Astrocyte of the hippocampus (primary cell): ENCODE measurements at regions not wholly inside any gene's neighbourhood (a gene's known extent, or its start where the extent isn't known, plus 50 kb on each side); places are given as distances from the start of the nearest gene placed in this dataset.
"Not testable (repeated sequence)": the region's sequence is repeated elsewhere in the genome, so short reads cannot be mapped to it uniquely, and the experiment has no call there.

Source experiments
- DNase-seq: peaks from one replicate; pipeline ENCODE4 v3.0.0; 2011; ENCODE audit warnings: low read depth, low spot score

DNA sequence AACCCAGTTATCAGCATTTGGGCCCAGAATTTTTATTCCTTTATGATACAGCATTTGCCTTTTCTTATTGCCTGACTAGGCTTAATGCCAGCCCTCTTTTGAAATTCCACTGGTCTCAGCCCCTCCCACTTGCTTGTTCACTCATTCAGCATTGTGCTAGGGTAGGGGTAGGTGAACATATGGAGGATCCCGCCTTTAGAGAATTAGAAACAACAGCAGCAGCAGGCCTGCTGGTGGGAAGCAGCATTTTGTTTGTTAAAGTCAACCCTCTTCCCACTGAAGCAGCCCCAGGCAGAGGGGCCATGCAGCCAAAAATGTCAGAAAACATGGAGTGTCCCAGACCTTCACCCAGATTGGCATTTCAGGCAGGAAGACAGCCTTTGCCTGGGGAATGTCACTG lies 1355.2 kb downstream of the CDH8 start:
- DNase-seq = no peak

DNA sequence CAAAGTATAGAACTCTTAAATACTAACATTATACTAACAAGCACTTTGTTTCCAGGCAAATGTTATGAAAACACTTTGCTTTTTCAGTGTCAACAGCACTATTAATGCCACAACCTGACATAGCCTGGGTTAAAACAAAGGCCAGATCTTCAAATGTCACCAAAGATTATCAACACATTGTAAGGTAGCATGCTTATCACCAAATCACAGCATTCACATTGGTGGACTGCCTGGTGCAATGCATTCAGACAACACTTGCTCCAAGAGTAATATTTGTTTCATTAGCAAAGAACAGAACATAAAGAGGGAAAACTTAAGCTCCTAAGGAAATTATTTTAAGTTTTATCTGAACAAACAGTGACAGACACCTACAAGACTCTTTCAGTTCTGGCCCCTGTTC lies 1361.2 kb downstream of the CDH8 start:
- no peak for DNase-seq

DNA sequence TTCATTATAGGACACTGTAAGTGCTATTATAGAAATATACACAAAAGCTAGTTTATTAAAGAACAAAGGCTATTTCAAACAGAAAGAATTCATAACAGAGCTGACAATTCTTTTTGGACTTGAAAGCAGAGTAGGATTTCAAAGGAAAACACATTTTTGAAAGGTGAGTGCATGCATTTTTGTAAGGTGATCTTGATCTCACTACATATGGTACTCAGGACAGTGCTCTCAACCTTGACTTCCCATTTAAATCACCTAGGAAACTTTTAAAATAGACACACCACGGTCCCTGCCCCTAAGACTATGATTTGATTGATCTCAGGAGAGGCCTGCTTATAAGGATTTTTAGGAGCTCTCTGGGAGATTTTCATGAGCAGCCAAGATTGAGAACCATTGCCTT lies 1362.0 kb downstream of the CDH8 start:
- DNase-seq = no peak

DNA sequence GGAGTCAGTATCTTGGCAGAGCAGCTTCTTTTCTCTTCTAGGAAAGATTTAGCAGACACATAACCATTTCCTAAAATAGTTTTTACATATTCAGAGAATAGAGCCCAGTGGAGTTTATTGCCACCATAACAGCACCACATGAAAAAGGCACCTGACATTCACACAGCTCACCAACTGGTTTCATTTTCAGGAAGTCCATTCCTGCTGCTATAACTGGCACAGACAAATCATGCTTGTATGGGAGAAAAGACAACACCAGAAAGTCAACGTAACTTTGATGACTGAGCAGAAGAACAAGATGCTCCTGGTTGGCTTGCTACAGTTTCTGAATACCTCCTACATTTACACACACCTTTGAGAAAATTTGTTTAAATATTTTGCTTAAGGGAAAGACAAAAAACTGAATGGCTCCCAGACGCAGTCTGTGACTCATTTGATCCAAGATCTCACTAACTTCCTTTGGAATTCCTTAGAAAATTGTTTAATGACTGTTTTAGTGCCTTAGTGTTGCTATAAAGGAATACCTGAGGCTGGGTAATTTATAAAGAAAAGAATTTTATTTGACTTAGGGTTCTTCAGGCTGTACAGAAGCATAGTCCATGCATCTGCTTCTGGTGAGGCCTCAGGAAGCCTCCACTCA lies 1380.6 kb downstream of the CDH8 start:
- DNase-seq = peak; percentile 45

DNA sequence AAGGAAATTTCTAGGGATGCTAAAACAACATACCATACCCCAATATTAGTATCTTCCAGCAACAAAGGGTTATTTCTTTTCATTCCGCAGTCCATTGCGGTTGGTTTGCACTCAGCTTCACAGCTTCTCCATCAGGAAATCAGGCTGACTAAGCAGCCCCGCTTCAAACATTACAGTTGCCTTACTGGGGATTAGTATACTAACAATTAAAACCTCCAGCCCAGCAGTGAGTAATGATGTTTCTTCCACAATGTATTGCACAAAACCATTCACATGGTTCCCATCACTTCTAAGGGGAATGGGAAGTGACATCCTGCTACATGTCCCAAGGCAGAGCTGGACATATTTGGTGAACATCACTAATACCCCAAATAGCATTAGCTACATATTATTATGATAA lies 1384.9 kb downstream of the CDH8 start:
- peak; percentile 34 for DNase-seq

DNA sequence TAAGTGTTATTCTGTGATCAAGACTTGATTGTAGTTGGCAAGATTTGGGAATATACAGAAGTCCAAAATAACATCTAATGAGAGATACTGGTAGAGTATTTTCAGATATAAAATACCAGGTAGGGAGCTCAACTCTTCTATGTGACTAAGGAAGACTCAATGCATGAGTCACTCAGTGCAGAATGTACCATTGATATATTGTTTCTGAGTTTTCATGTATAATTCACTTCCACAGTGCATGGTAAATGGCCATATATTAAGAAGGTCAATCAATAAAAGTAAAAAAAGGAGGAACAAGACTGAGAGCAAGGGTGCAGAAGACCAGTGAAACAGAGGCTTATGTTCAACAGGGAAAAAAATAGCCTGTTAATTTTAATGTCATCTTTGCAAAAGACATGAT lies 1387.9 kb downstream of the CDH8 start:
- peak; percentile 40 for DNase-seq

DNA sequence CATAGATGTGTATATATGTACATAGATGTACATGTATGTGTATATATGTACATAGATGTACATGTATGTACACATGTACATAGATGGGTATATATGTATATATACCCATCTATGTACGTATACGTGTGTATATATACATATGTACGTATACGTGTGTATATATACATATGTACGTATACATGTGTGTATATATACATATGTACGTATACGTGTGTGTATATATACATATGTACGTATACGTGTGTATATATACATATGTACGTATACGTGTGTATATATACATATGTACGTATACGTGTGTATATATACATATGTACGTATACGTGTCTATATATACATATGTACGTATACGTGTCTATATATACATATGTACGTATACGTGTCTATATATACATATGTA lies 1388.8 kb downstream of the CDH8 start:
- DNase-seq = not testable (repeated sequence)

DNA sequence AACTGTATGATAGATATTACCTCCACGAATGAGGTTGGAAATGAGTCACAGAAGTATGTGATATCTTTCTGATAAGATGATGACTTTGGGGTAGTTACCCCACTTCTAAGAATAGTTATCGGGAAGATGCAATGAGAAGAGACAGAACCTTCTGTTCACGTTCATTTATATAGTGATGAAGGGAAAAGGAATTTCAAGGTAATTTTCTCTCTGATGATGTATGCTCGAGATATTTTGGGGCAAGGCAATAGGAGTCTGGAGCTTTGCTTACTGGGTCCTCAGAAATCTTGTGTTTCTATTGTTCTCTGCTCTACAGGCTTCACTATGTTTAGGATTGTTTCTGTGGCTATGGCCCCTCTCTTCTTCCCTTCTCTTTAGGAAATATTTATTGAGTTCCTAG lies 1389.6 kb downstream of the CDH8 start:
- DNase-seq = no peak

DNA sequence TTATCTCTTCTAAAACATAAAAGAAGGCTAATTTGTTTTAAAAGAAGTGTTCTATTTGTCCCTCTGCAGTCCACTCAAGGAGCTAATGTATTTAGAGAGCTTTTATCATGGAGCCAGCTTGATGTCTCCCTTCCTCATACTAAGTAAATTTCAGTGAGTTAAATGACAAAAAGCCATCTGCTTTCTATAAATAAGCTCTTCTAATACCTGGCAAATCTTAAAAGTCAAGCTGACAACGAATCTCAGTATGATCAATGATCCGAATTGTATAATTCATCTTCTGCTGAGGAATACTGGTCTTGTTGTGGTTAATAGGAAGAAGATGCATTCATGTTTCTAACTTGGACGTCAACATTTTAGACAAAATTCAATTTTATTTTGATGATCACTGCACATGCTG lies 1390.7 kb downstream of the CDH8 start:
- DNase-seq = no peak

DNA sequence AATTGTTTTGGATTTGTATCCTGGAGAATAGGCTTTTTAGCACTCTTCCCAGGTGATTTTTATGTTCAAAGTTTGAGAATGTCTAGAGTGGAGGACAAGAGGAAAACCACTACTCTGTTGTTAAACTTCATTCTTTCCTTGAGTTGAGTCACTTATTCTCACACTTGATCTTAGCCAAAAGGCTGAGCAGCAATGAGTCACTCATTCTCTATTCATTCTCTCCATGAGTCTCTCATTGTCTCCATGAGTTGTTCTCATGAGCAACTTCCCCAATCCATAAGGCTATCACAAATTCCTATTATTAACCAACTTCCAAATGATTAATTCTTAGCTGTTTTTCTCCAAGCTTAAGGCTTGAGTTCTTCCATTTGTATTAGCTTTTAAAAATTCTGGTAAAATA lies 1393.3 kb downstream of the CDH8 start:
- DNase-seq = peak; percentile 64

DNA sequence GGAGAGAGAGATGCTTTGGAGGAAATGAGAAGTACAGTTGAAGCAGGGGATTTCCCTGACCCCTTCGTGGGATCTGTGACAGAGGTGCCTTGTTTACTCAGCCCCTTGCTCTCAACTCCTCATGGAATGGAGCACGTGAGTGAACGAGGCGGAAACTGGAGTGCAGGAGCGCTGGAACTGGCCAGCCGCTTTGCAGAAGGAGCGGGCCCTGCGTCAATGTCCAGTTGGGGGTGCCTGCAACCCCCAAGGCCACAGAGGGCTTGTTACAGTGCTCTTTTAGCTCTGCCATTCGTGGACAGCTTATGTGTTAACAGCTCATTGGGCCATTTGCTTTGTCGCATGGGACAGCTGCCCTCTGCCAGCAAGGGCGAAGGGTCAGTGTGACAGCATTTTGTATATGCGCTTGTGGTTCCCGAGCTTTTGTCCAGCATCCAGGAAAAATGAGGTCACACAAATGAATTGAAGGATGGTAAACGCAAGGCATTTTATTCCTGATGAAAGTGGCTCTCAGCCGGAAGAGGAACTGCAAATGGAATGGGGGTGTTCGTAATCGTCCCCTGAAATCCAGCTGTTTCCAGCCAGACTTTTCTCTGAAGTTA lies 1395.1 kb downstream of the CDH8 start:
- no peak for DNase-seq

DNA sequence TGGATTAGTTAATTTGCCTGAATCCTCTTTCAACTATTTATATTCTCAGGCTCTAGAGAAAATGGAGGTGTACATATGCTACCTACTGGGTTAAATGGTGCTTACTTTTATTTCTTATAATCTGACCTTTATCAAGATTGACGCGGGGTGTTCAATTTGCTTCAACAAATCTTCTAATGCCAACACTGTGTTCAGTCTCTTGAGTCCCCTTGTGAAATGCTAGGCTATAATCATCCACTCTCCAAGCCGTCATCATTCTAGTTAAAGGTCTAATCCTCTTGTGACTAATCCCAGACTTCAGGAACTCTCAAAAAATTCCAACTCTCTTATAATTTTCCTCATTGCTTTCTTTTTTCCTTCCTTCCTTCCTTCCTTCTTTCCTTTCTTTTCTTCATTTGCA lies 1396.2 kb downstream of the CDH8 start:
- no peak for DNase-seq

DNA sequence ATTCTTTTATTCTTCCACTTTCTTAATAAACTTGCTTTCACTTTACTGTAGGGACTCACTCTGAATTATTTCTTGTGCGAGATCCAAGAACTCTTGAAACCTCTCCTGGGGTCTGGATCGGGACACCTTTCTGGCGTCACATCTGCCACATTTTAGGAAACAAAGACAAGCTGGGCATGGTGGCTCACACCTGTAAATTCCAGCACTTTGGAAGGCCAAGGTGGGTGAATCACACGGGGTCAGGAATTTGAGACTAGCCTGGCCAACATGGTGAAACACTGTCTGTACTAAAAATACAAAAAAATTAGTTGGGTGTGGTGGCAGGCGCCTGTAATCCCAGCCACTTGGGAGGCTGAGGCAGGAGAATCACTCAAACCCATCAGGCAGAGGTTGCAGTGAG lies 1399.6 kb downstream of the CDH8 start:
- DNase-seq = not testable (repeated sequence)

DNA sequence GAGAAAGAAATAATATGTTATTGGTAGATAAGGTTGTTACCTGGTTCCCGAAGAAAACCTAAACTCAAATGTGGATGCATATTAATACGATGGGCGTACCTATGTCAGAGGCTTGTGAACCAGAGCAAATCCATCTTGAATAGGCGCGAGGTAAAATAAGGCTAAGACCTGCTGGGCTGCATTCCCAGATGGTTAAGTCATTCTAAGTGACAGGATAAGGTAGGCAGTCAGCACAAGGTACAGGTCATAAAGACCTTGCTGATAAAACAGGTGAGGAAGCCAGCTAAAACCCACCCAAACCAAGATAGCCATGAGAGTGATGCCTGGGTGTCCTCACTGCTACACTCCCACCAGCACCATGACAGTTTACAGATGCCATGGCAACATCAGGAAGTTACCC lies 1400.1 kb downstream of the CDH8 start:
- DNase-seq = no peak

DNA sequence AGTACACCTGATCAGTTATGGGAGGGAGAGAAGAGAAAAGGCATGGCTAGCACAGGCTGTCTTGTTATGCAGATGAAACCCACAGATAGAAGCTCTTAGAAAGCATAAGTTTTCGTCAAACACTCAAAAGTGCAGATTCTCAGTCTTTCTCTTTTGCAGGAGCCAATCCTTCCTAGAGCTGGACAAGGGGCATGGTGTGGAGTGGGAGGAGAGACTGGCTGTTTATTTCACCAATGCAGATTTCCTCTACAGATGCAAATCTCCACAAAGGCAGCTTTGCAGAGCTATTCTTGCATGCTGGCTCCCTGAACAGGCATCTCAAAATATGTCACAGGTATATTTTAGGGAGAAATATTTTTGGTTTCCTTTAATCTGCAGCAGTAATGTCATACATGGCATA lies 1400.7 kb downstream of the CDH8 start:
- no peak for DNase-seq

DNA sequence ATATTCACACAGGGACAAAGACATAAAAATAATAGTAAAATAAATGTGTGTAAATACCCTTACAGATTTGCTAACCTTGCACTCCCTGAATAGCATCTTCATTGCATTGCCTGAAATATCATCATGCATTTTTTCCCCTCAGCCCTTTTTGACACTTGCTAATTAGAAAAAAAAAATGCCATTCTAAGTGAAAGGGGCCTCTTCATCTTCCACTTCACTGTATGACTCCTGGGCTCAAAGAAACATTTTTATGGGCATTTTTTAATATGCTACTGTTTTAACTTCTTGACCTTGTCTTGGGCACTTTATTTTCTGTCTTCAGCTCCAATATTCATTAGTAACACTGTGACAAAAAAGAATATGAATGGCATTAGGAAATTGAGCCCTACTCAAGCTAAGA lies 1424.4 kb downstream of the CDH8 start:
- no peak for DNase-seq

DNA sequence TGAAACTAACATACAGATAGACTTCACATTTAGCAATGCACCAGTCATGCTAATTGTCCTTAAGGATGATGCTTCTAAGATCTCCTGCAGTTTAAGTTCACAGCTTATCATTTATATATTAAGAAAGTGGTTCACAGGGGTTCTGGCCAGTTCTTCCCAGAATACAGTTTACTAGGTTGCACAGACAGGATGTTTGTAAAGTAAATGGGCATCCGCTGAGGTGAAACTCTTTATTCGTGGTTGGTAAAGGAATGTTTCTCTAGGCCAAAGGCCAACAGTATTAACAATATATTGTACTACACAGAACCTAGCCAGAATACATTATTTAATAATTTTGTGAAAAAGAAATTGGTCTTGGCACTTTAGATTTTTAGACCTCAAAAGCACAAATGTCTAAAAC lies 1427.3 kb downstream of the CDH8 start:
- DNase-seq = peak; percentile 61

DNA sequence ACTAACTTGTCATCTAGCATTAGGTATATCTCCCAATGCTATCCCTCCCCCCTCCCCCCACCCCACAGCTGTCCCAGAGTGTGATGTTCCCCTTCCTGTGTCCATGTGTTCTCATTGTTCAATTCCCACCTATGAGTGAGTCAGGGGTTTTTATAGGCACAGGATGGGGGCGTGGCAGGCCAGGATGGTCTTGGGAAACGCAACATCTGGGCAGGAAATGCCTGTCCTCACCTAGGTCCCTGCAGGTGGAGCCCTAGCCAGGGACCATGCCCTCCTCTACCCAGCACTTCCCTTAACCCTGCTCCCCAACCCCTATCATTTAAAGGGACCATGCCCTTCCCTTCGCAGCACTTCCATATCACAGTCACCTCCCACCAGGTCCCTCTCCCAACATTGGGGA lies 1430.6 kb downstream of the CDH8 start:
- not testable (repeated sequence) for DNase-seq

DNA sequence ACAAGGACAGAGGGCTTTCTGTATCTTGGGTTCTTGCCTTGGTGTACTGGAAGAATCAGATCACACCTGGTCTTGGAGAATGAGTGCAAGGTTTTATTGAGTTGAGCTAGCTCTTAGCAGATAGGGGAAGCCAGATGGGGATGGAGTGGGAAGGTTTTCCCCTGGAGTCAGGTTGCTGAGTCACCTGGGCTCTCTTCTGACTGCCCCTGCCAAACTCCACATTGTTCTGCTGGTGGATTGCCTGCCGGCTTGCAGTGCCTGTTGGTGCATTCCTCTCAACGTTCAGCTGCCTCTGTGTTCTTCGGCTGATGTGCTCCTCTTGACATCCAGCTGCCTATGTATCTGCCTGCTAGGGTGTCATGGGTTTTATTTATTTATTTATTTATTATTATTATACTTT lies 1431.1 kb downstream of the CDH8 start:
- DNase-seq = no peak

DNA sequence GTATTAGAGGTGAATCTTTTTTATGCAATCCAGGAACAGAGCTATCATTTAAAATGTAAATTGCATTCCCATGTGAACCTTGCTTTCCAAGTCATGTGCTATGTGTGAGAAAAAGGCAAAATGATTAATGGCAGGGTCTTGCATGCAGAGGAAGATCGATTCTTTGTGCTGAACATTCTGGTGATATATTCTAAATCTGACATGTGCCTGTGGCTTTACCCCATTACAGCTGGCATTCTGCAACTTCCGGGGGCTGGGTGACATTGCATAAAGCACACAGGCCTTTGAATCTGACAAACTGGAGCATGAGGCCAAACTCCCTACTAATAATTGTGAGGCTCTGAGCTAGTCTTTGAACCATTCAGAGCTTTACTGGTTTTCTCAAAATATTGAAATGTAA lies 1449.7 kb downstream of the CDH8 start:
- no peak for DNase-seq

DNA sequence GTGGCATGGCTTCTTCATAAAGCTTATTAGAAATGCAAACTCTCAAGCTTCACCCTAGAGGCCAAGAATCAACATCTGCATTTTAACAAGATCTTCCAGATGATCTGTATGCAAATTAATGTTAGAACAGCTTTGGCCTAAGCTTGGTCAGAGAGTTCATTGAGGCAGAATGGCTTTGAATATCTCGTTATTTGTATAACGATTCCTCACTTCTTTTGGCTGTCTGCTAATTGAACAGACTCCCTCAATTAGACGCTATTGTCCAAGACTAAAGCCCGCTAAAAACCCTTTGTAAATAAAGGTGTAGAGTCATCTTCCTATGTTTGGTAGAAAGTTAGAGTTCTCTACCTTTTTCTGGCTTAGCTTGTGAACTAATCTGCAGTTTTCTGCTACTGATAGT lies 1453.7 kb downstream of the CDH8 start:
- DNase-seq = no peak

DNA sequence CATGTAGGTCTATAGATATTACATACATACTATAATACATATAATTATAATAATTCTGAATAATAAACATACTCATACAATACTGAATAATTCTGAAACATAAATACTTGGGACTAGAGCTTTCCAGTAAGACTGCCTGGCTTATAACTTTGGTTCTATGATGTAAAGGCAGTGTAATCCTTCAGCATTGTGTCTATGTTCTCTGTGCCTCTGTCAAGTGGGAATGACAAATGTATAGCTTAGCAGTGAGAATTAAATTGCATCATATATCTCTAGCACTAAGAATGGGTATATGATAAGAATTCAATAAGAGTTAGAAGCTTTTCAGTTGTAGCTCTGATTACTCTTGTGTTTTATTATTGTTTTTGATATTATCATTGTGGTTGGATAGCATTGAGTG lies 1469.3 kb downstream of the CDH8 start:
- no peak for DNase-seq

DNA sequence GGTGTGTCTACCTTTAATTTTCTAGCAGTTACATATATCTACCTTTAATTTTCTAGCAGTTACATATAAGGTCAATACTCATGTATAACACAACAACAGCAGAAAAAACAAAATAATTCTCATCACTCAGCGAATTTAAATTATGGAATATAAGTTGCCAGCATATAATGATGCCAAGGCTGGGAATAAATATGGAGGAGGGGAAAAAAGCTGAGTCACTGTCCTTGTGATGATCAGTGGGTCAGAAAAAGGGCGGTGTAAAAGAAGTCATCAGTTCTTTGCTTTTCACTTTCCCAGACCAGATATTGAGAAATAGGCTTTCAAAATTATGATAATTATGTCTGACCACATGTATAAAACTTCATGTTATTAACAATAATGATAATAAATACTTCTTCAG lies 1471.7 kb downstream of the CDH8 start:
- no peak for DNase-seq

DNA sequence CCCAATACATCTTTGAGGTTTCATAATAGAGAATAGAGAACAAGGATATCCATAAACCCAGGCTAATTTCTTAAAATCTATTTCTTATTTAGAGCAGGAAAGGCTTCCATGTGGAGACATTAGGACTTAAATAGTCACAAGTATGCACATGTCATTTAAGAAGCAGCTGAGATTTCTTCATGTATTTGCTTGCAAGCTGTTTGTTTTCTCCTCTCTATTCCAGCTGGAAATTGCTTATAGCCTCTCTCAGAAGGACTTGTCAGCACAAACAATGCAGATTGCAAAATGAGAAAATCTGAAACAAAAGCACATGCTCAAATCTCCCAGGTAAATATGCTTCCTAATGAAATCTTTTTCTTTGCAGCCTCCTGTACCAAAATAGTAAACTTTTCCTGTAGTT lies 1473.1 kb downstream of the CDH8 start:
- DNase-seq = no peak
